Activated T-helper 1 cell treated with Interleukin-2 at 50 U/mL for 16 hours (primary cell): ENCODE measurements at regions not wholly inside any gene's neighbourhood (a gene's known extent, or its start where the extent isn't known, plus 50 kb on each side); places are given as distances from the start of the nearest gene placed in this dataset.

ENCODE experiments used
- DNase-seq: peaks from one replicate; pipeline ENCODE4 v3.0.0-alpha.2; 2020; ENCODE audit warnings: low read depth

DNA sequence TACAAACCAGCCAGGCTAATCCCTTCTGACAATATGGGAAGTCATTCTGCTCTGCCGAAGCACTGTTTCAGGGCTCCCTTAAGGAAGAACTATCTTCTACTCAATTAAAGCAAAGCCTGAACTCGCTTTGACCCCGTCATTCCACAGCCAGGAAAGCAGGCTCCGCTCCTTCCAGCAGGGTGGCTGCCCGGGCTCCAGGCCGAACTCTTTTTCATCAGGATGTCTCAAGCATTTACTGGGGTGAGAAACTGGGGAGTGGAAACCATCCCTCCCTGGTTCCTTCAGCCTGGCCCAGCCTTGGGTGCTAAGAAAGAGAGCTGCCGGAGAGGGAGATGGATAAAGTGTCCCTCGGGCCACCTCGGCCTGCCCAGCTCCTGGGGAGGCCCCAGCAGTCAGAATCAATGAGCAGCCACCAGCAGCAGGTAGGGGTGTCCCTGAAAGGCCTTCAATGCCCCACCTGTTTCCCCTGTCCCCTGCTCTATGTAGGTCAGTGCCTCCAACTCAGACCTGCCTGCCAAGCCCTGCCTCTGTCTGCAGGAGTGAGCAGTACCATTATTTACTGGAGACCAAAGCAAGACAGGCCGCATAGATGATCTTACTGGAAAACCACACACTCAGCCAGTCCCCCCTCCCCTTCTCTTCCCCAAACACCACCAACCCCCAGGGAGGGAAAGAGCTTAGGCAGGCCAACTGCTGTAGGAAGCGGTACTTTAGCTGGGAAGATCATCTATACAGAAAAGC lies 225.6 kb upstream of the TLE3 start:
- DNase-seq = no peak

DNA sequence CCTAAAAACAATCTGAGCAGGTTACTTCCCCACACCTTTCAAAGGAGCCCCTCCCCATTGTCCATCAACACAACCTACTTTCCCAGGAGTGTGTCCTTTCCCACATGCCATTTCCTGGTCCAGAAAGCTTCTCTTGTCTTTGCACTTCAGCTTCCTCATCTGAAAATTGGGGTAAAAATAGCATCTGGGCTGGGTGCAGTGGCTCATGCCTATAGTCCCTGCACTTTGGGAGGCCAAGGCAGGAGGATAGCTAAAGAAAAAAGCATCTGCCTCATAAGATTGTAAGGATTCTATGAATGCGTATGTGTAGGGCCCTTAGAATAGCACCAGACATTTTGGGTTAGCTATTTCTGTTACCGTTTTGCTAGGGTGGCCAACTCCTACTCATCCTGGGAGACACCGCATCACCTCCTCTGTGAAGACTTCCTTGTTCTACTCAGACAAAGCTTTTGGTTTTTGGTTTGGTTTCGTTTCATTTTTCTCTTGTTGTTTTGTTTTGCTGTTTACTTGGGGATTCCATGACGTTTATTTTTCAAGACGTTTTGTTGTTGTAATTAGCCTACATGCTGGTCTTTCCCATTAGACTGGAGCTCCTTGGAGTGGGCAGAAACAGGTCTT lies 224.4 kb upstream of the TLE3 start:
- no peak for DNase-seq

DNA sequence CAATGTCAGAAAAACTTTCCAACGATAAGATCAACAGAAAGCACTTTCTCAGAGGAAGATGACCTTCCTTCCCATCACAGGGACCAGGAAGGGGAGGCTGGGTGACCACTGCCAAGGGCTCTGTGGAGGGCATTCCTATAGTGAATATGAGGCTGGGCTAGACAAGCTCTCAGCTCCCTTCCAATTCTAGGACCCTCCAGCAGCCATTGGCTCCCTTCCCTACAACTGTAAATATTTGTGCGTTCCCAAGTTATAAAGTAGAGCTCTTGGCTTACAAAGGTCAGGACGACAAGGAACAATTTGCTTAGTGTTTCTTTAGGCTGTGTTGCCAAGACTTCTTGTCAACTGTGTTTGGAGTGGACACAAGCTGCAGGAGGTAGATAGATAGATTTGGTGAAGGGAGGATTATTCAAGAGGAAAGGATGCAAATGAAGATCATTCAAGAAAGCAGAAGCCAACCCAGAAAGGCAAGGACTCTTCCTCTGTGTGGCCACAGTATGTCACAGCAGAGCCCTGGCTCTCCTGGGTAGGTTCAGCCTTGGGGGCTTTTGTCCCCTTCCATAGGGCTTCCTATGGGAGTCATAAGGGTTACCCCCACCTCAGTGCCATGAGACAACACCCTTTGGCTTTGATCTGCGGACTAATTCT lies 223.6 kb upstream of the TLE3 start:
- DNase-seq = no peak

DNA sequence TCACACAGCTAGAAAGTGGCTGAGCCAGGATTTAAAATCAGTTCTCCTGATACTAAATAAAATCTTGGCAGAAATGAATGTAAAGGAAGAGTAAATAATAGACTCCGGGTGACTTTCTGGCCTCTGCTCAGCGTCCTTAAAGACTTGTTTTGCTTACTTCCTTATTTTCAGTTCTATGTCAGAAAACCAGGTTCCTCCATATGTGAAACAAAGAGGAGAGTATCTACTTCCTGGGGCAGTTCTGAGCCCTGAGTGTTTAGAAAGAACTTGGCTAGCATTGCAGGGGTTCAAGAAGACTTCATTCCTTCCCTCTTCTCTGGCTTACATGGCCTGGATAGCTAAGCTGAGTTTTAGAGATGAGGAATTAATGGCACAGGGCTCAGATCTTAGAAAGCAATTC lies 222.8 kb upstream of the TLE3 start:
- DNase-seq = no peak

DNA sequence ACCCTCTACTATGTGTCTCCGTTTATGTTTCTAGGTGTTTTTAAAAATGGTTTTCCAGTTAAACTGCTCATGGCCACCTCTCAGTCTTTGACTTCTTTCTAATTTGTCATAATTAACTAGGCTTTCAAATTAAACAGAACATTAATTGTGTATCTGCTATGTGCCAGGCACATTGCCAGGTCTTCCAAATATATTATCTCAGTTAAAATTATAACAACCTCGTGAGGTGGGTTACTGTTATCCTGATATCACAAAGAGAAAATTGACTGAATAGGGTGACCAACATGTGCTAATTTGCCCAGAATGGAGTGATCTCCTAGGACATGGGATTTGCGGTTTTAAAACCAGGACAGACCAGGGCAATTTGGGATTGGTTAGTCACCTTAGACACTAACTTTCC lies 222.4 kb upstream of the TLE3 start:
- no peak for DNase-seq

DNA sequence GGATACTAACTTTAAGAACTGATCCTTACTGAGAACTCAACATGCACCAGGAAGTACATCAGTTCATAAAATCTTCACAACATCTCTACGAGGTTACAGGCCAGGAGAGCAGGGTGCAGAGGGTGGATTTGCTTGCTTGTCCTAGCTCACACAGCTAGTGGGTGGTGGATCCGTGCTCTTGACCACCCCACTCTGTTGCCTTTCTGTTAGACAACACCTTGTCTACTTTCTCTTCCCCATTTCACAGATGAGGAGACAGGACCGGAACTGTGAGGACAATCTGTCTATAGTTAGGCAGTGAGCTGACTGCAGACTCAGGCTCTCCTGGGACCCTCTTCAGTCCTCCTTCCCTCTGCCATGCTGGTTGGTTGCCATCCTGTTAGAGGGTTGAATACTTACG lies 221.7 kb upstream of the TLE3 start:
- no peak for DNase-seq

DNA sequence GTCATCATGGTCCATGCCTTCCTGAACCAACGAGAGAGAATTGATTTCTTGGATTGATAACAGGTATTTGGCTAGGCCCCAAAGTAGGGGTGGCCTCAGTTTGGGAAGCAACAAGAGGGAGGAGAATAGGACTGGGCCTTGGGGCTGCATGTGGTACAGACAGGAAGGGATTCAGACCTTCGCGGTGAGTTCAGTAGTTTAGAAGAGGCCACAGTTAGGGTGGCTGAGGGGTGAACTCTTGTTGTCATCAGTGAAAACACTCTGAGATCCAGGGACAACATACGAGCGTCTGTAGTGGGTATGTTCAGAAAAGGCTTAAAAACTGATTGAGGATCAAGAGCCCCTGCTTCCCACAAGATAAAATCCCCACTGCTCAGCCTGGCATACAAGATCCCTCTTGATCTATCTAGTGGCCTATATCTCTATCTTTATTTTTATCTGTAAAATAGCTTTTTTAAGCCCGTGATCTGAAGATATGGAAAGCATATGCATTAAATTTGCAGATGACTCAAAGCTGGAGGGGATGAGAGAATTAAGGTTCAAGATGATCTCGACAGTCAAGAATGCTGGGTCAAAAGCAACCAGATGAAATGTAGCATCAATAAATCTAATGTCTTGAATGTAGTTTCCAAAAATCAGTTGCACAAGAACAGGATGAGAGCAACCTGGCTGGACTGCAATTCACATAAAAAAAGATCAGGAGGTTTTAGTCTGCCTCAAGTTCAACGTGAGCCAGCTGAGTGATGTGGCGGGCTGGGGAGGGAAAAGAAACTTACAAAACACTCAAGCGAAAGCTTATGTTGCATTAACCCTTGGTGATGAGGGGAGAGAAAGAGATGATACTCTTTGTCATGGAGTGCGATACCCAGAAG lies 221.1 kb upstream of the TLE3 start:
- no peak for DNase-seq

DNA sequence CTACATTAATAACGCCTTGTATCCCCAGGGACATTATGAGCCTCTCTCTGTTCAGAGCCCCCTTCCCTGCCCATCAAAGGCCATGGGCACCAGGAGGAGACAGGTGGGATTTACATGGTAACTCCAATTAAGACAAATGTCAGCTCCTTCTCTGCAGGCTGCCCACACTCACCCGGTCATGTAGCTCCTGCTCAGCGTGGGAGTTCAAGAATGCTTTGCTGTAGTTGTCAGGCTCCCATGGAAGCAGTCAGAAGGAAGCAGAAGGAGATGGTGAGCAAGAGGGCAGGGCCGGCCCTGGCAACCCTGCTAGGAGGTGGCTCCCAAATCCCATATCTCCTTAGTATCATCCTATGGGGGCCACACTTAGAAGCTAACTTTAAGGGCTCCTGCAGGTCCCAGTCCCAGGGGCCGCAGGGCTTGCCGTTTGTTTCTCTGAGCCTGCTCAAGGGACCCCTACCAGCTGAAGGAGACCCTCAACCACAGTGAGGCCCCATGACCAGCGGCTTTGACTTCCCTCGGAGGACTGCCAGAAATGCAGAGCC lies 218.4 kb upstream of the TLE3 start:
- DNase-seq = no peak

DNA sequence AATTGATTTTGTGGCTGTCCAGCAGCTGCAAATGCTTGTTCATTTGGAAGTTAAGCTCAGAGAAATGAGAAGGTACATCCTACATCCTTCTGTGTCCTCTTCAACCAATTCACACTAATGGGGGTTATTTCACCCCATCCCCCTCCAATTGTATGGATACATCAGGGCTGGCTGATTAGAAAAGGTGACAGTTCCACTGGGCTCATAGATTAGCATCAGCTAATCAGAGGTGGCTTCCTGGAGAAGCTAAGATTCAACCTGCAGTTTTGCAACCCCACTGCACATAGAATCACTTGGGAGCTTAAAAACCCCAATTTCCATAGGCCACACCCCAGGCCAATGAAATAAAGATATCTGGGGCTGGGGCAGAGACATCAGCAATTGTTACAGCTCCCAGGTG lies 217.7 kb upstream of the TLE3 start:
- DNase-seq = no peak

DNA sequence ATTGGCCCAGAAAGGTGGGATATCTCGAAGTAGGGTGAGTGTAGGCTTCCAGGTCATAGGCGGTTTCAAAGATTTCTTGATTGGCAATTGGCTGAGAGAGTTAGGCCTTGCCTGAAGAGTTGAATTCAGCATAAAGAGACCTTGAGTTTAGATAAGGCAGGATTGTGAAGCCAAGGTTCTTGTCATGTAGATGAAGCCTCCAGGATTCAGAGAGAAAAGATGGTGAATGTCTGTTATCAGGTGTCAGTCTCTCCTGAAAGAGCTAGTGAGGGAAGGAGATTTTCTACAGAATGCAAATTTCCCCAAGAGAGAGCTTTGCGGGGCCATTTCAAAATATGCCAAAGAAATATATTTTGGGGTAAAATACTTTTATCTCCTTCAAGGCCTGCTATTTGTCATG lies 217.0 kb upstream of the TLE3 start:
- DNase-seq = no peak

DNA sequence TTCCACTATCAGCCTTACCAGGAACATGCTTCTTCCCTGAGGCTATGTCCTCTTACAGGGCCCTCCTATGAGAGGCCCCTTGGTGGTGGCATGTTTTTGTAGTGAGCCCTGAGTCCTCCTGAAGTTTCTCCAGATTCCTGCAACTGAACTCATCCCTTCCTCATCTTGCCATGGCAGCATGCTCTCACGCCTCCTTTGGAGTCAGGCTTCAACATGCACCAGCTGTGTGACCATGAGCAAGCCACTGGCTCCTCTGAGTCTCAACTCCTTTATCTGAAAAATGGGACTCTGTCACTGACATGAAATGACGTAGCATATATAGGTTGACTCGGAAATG lies 216.3 kb upstream of the TLE3 start:
- no peak for DNase-seq

DNA sequence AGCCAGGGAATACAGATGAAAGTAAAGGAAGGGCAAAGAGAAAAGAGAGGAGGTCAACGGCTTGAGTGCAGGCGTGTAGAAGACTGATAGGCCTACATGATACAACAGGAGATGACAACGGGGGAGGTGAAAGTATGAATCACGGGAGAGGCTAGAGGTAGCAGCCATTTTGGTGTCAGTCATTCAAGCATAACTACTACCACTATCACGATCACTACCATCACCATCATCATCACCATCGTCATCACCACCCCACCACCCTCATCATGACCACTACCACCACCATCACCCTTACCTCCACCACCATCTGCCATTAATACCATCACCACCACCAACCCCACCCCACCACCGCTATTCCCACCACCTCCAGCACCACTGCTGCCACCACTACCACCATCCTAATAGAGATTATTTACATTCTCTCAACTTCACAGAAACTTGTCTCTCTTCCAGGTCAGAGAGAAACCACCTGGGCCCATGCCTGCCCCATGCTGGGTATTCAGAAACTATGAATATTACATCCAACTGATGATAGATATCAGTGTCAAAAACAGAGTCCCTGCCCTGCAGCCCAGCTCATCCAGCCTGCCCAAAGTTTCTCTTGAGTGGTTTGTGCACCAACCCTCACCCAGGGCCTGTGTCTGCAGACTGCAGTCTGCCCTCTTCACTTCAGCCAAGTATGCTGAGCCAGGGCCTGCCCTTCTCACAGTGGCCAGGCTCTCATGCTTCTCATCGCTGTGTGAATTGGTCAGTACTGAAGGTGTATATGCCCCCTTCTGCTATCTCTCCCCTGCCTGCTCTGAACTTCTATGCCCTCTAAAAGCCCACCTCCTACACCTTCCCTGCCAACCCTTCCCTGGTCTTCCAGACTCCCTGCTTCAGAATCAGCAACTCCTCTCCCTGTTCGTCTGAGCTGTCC lies 215.6 kb upstream of the TLE3 start:
- DNase-seq = no peak

DNA sequence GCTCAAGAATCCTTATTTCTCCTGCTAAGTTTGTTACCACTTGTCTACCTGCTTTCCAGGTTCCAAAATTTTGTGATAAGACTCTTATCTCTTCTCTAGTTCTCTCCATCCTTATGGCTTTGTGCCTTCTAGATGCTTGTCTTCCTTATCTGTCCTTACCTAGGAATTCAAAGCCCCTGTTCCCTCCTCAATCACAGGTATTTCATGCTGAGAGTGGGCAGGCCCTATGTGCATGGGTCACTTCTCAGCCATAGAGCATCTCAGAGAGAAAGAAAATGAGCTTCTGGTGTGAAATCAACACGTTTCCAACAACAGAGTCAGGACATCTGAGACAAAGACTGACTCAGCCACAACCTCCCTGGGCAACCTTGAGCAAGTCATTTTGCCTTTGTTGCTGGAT lies 214.1 kb upstream of the TLE3 start:
- DNase-seq = no peak

DNA sequence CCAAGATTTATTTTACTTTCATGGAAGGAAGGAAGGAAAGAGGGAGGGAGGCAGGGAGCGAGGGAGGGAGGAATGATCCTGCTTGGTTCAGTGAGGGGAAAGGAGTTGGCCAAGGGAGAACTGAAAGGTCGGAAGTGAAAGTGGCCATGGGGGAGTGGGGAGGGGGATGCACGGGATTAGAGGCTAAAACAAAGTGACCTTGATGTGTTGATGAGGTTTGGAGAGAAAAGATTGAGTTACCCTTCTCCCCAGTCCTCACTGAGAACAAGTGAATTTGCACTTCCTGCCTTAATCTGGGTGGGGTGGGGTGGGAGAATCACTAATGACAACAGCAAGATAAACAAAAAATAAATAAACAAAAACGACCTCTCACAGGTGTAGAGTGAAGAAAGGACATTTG lies 212.0 kb upstream of the TLE3 start:
- DNase-seq = no peak

DNA sequence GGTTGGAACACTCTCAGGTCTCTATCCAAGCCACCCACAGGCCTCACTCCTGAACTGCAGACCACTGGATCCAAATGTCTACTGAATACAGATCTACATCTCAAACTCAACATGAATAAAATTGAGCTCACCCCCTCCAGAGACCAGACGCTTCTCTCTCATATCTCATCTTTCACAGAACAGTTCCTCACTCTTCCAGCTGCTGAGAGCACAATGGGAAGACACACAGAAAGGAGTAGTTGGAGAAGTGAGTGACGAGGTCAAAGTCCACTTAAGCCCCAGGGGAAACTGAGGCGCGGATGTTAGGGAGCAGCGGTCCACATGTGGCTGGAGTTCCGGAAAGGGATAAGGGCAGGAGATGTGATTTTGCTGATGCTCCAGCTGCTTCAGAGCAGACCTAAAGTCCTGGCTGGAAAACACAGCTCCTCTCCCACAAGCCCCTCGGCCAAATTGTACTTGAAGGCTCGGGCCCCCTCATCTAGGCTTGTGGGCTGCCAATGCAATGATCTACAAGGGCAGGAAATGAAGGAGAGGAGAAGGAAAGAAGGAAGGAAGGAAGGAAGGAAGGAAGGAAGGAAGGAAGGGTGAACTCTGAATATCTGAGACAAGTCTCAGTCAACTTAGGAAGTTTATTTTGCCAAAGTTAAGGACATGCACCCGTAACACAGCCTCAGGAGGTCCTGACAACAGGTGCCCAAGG lies 211.2 kb upstream of the TLE3 start:
- DNase-seq = no peak

DNA sequence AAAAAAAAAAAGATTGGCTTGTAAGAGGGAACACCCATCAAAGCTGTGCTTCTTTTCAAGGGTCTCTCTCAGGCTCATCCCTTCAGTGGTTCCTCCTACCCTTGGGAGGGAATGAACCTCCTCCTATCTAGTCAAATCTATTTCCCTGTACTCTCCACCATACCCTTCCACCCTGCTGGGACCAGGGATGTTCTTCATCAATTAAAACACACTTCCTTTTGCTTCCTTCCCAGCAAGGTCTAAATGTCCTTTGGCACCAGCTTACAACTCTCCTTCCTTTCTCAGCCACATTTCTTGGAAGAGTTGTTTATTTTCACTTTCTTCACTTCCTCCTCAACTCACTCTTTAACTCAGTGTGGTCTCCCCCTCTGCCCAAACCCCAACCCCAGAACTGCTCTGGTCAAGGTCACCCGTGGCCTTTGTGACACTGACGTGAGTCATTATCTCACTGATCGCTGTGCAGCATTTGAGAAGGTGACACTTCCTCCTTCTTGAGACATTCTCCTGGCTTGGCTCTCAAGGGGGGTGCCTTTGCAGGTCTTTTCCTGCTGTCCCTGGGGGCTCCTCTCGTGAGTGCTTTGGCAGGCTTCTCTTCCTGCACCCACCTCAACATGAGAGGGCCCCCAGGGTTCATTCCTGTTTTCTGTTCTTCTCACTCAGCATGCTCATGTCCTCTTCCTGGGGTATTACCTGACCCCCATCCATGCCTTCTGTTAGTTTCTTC lies 210.5 kb upstream of the TLE3 start:
- DNase-seq = no peak

DNA sequence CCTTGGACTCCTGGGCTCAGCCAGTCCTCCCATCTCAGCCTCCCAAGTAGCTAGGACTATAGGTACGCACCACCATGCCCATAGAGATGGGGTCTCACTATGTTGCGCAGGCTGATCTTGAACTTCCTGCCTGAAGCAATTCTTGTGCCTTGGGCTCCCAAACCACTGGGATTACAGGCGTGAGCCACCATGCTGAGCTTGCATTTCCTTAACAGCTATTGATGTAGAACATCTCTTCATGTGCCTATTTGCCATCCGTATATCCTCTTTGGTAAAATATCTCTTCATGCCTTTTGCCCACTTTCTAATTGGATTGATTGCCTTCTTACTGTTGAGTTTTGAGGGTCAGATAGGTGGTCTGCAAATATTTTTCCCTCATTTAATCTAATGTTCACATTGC lies 208.9 kb upstream of the TLE3 start:
- no peak for DNase-seq

DNA sequence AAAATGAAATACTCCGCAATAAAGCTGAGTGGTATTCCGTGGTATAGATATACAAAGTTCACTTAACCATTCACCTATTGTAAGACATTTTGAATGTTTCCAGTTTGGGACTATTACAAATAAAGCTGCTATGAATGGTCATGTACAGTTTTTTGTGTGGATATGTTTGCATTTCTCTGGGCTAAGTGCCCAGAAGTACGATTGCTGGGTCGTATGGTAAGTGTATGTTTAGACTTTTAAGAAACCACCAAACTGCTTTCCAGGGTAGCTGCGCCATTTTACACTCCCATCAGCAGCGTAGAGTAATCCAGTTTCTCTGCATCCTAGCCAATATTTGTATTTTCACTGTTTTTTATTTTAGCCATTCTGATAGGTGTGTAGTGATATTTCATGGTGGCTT lies 208.4 kb upstream of the TLE3 start:
- no peak for DNase-seq

DNA sequence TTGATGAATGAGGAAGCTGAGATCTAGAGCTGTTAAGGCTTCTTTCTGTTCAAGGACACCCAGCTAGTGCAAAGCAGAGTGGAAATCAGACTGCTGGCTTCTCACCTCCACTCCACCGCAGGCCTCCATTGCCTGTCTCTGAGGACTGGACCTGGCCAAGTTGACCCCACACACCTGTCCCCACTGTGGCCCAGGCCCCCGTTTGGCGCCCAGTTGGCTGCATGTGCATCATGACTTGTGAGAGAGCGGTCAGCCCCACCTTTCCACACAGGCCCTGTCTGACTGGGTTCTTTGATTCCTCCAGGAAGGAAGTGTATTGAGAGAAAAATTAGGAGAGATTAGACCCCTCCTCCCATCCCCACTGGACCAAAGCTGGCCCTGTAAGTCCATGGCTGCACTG lies 206.3 kb upstream of the TLE3 start:
- DNase-seq = no peak

DNA sequence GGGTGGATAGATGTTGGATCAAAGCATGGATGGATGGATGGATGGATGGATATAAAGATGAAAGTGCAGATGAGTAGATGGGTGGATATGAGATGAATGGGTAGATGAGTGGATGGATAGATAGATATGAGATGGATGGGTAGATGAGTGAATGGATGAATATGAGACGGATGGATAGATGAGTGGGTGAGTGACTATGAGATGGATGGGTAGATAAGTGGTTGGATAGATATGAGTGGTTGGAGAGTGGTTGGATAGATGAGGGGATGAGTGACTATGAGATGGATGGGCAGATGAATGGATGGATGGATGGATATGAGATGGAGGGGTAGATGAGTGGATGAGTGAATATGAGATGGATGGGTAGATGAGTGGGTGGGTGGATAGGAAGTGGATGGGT lies 204.6 kb upstream of the TLE3 start:
- no peak for DNase-seq
